GM18861 (cell line): ENCODE measurements at regions not wholly inside any gene's neighbourhood (a gene's known extent, or its start where the extent isn't known, plus 50 kb on each side); places are given as distances from the start of the nearest gene placed in this dataset.
"Not testable (repeated sequence)": the region's sequence is repeated elsewhere in the genome, so short reads cannot be mapped to it uniquely, and the experiment has no call there.

Experiments
- ATAC-seq: cut with Tn5 transposase; IDR thresholded peaks from one replicate; pipeline ENCODE4 v1.9.1; 2021; ENCODE audit not compliant: unreplicated experiment

GRCh38 chr5:174462129-174462528 is 262.3 kb upstream of the MSX2 start:
- ATAC-seq, result no peak

- no peak for ATAC-seq
Observed at GRCh38 chr5:174464504-174465165, 259.7 kb upstream of the MSX2 start.

- not testable (repeated sequence) for ATAC-seq
Observed at GRCh38 chr5:174471528-174471927, 252.9 kb upstream of the MSX2 start.

- no peak for ATAC-seq
Observed at GRCh38 chr5:174472956-174473355, 251.4 kb upstream of the MSX2 start.

- ATAC-seq, result not testable (repeated sequence)
Observed at GRCh38 chr5:174476001-174476400, 248.4 kb upstream of the MSX2 start.

GRCh38 chr5:174479325-174479724 is 245.1 kb upstream of the MSX2 start:
- no peak for ATAC-seq

GRCh38 chr5:174481737-174482136 is 242.6 kb upstream of the MSX2 start:
- ATAC-seq, result no peak

- no peak for ATAC-seq
Observed at GRCh38 chr5:174482607-174483024, 241.8 kb upstream of the MSX2 start.

- no peak for ATAC-seq
Observed at GRCh38 chr5:174483411-174483810, 241.0 kb upstream of the MSX2 start.

GRCh38 chr5:174489215-174489614 is 235.2 kb upstream of the MSX2 start:
- ATAC-seq, result no peak

GRCh38 chr5:174489920-174490597 is 234.3 kb upstream of the MSX2 start:
- no peak for ATAC-seq

GRCh38 chr5:174490728-174491127 is 233.7 kb upstream of the MSX2 start:
- ATAC-seq, result no peak

- no peak for ATAC-seq
Observed at GRCh38 chr5:174491265-174491664, 233.1 kb upstream of the MSX2 start.

GRCh38 chr5:174491761-174492350 is 232.5 kb upstream of the MSX2 start:
- ATAC-seq, result no peak

- ATAC-seq, result no peak
Observed at GRCh38 chr5:174493530-174493929, 230.9 kb upstream of the MSX2 start.

- not testable (repeated sequence) for ATAC-seq
Observed at GRCh38 chr5:174497939-174498338, 226.4 kb upstream of the MSX2 start.

- not testable (repeated sequence) for ATAC-seq
Observed at GRCh38 chr5:174498575-174498974, 225.8 kb upstream of the MSX2 start.

GRCh38 chr5:174500636-174501035 is 223.7 kb upstream of the MSX2 start:
- ATAC-seq, result no peak

GRCh38 chr5:174501461-174502069 is 222.8 kb upstream of the MSX2 start:
- no peak for ATAC-seq

GRCh38 chr5:174503086-174503460 is 221.3 kb upstream of the MSX2 start:
- no peak for ATAC-seq

- ATAC-seq, result no peak
Observed at GRCh38 chr5:174503461-174504265, 220.7 kb upstream of the MSX2 start.
